SJSA1 (cell line): ENCODE measurements at regions not wholly inside any gene's neighbourhood (a gene's known extent, or its start where the extent isn't known, plus 50 kb on each side); places are given as distances from the start of the nearest gene placed in this dataset.

ENCODE experiments used
- DNase-seq, 2 experiments: peaks; one replicate each; pipeline ENCODE4 v3.0.0-alpha.2; 2015 to 2020; ENCODE audit warnings: low spot score in 2 of 2, low read depth in 1 of 2
- H3K27ac ChIP-seq: fragments of 250-450 bp; sonication (Bioruptor Pico); 2 replicates; pipeline ENCODE4 v1.5.1; 2020; ENCODE audit warnings: mild to moderate bottlenecking, moderate library complexity
- H3K27me3 ChIP-seq: fragments of 250-450 bp; sonication (Bioruptor Pico); replicated peaks from 2 replicates; pipeline ENCODE4 v1.5.1; 2020; ENCODE audit warnings: mild to moderate bottlenecking, moderate library complexity
- H3K36me3 ChIP-seq: fragments of 250-450 bp; sonication (Bioruptor Pico); 2 replicates; pipeline ENCODE4 v1.5.1; 2020; ENCODE audit warnings: mild to moderate bottlenecking
- H3K4me1 ChIP-seq: fragments of 250-450 bp; sonication (Bioruptor Pico); replicated peaks from 2 replicates; pipeline ENCODE4 v1.6.1; 2021; ENCODE audit warnings: mild to moderate bottlenecking
- H3K4me3 ChIP-seq: fragments of 250-450 bp; sonication (Bioruptor Pico); 2 replicates; pipeline ENCODE4 v1.5.1; 2020; ENCODE audit warnings: mild to moderate bottlenecking
- H3K9me3 ChIP-seq: fragments of 250-450 bp; sonication (Bioruptor Pico); replicated peaks from 2 replicates; pipeline ENCODE4 v1.5.1; 2020; ENCODE audit warnings: mild to moderate bottlenecking

DNA sequence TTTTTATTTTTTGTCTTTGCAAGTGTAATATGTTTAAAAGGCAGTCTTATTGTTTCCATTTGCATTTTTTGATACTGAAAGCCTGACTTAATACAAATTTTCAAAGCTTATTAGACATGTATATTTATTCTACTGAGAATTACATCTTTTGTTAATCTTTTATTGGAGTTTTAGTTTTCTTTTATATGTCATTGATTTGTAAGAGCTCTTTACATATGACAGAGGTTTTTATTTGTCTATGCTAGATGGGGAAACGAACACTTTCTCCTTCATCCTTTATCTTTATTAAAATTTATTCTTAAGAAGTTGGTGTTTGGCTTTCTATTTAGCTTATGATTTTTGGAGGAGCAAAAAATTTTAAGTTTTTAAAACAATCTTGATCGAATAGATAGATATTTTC lies 234.4 kb upstream of the SRRM4 start:
- peak in 1 of 2 experiments; percentile 36 for DNase-seq
- Histone ChIP-seq H3K4me1 (no peaks in the 10 kb centered on the region), H3K4me3 (no peak overlapping the region), H3K9me3 (peaks cover 11% of the 10 kb centered on the region; the same call in 1 of the 2 replicates), H3K36me3 (no peaks in the 10 kb centered on the region), H3K27ac (no peak overlapping the region), H3K27me3 (peaks cover 25% of the 10 kb centered on the region)

- H3K27ac ChIP-seq: no peak overlapping the region
- peak; percentile 59 to 65 for DNase-seq
- no peak overlapping the region for H3K4me3 ChIP-seq
- H3K27me3 ChIP-seq: peaks cover 30% of the 10 kb centered on the region
- peaks cover 7% of the 10 kb centered on the region; the same call in 1 of the 2 replicates for H3K9me3 ChIP-seq
- no peaks in the 10 kb centered on the region for H3K4me1 ChIP-seq
- no peaks in the 10 kb centered on the region for H3K36me3 ChIP-seq
Measured at GRCh38 chr12:118747771-118748170, 233.6 kb upstream of the SRRM4 start.

- no peaks in the 10 kb centered on the region for H3K36me3 ChIP-seq
- DNase-seq: peak; percentile 60 to 79
- H3K4me3 ChIP-seq: no peak overlapping the region
- no peak overlapping the region for H3K27ac ChIP-seq
- no peaks in the 10 kb centered on the region for H3K4me1 ChIP-seq
- H3K9me3 ChIP-seq: peaks cover 7% of the 10 kb centered on the region; the same call in 1 of the 2 replicates
- peaks cover 36% of the 10 kb centered on the region for H3K27me3 ChIP-seq
Measured at GRCh38 chr12:118748478-118749380, 232.6 kb upstream of the SRRM4 start.

GRCh38 chr12:118749646-118750045 lies 231.7 kb upstream of the SRRM4 start:
- Histone ChIP-seq H3K27ac (no peak overlapping the region), H3K4me1 (no peaks in the 10 kb centered on the region), H3K9me3 (peaks cover 12% of the 10 kb centered on the region), H3K4me3 (no peak overlapping the region), H3K27me3 (peaks cover 45% of the 10 kb centered on the region), H3K36me3 (no peaks in the 10 kb centered on the region)
- peak; percentile 65 to 82 for DNase-seq

GRCh38 chr12:118750666-118751065 lies 230.7 kb upstream of the SRRM4 start:
- no peak overlapping the region for H3K4me3 ChIP-seq
- peaks cover 46% of the 10 kb centered on the region for H3K27me3 ChIP-seq
- no peaks in the 10 kb centered on the region for H3K4me1 ChIP-seq
- peak in 1 of 2 experiments; percentile 83 for DNase-seq
- H3K9me3 ChIP-seq: peaks cover 12% of the 10 kb centered on the region
- H3K27ac ChIP-seq: no peak overlapping the region
- no peaks in the 10 kb centered on the region for H3K36me3 ChIP-seq

- peak in 1 of 2 experiments; percentile 63 for DNase-seq
- peaks cover 12% of the 10 kb centered on the region for H3K9me3 ChIP-seq
- H3K27ac ChIP-seq: no peak overlapping the region
- H3K27me3 ChIP-seq: peaks cover 46% of the 10 kb centered on the region
- no peak overlapping the region for H3K4me3 ChIP-seq
- H3K4me1 ChIP-seq: no peaks in the 10 kb centered on the region
- no peaks in the 10 kb centered on the region for H3K36me3 ChIP-seq
Measured at GRCh38 chr12:118751355-118751754, 230.0 kb upstream of the SRRM4 start.

DNA sequence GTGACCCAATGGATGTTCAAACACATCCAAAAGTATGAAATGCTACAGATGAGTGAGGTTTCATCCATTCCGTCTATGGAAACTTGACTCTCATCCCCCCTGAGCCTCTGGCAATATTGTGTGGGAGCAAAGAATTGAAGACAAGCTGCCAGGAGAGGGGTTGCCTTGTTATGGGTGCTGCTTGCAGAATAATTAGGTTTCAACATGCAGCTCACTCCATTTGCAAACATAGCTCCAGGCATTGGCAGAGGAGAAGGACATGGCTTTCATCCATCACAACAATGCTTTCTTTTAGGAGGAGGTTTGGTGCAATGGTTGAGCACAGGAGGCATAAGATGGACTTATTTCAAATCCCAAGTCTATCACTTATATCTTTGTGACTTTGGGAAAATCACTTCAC lies 220.7 kb upstream of the SRRM4 start:
- no peaks in the 10 kb centered on the region for H3K36me3 ChIP-seq
- no peaks in the 10 kb centered on the region for H3K9me3 ChIP-seq
- H3K27ac ChIP-seq: no peak overlapping the region
- no peak overlapping the region for H3K4me3 ChIP-seq
- H3K27me3 ChIP-seq: no peaks in the 10 kb centered on the region
- no peak for DNase-seq
- H3K4me1 ChIP-seq: no peaks in the 10 kb centered on the region

DNA sequence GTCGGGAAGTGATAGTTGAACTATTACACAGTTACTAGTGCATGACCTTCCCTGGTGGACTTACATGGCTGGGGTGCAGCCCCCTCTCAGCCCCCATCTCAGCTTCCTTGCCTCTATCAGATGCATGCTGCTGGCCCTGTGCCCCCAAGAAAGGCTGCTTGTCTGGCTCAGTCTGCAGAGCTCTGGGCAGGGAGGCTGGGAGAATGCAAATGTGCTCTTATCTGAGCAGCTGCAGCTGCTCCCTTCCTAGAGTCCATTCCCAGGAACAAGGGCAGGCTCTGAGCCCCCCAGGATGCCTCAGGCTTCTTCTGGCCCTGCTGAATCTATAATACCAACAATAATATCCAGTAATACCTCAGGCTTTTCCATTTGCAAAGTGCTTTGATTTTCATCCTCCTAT lies 218.1 kb upstream of the SRRM4 start:
- no peak for DNase-seq
- Histone ChIP-seq H3K36me3 (no peaks in the 10 kb centered on the region), H3K27me3 (no peaks in the 10 kb centered on the region), H3K9me3 (no peaks in the 10 kb centered on the region), H3K4me3 (no peak overlapping the region), H3K4me1 (no peaks in the 10 kb centered on the region), H3K27ac (no peak overlapping the region)

DNA sequence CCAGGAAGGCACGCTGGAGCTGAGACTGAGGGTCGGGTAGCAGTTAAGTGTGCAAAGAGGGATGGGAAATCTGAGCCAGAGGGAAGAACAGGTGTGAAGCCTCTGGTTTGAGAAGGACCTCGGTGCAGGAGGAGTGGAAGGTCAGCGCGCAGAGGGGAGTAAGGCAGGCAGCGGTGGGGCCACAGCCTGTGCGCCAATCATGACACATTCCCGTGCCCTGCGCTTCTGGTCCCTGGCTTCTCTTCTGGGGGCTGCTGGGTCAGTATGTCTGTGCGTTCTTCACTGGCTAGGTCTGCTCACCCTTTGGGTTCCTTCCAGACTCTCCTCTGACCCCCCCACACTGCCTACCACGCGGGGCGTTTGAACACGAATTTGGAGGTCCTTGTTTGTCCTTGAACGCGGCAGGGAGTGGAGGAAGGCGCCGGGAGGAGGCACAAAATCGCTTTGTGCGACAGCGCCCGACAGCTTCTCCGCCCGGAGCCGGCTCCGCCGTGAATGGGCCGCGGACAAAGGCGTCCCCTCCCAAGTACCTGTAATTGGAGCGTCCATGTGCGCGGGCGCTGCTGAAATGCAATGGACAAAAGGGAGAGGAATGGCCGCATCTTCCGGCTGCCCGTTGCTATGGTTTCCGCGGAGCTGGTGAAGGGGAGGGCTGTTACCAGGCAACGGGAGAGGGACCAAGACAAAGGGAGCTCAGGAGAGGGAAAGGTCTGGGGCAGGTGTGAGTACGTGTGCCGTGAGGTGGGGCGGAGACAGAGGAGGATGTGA lies 207.2 kb upstream of the SRRM4 start:
- Histone ChIP-seq H3K9me3 (no peaks in the 10 kb centered on the region), H3K4me1 (no peaks in the 10 kb centered on the region), H3K27me3 (no peaks in the 10 kb centered on the region), H3K4me3 (no peak overlapping the region), H3K36me3 (no peaks in the 10 kb centered on the region), H3K27ac (no peak overlapping the region)
- DNase-seq: no peak

DNA sequence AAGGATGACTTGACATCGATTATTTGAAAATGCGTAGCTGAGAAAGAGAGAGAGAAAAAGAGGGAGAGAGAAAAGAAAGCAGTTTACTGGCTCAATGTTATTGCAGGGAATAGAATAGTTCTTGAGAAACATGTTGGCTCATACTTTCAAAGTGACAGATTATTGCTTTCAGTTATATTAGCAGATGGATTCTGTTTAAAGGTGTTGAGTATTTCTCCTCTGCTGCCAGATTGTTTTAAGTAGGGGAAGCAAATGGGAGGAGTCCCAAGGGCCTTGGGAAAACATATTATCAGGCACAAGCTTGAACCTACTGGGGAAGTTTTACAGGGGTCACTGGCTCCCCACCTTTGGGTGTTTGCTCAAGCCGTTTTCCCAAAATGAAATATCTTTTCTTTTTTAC lies 203.8 kb upstream of the SRRM4 start:
- no peak for DNase-seq
- Histone ChIP-seq H3K27ac (no peak overlapping the region), H3K27me3 (no peaks in the 10 kb centered on the region), H3K36me3 (no peaks in the 10 kb centered on the region), H3K9me3 (no peaks in the 10 kb centered on the region), H3K4me3 (no peak overlapping the region), H3K4me1 (no peaks in the 10 kb centered on the region)

- H3K27me3 ChIP-seq: no peaks in the 10 kb centered on the region
- H3K36me3 ChIP-seq: no peaks in the 10 kb centered on the region
- DNase-seq: no peak
- no peaks in the 10 kb centered on the region for H3K9me3 ChIP-seq
- H3K27ac ChIP-seq: no peak overlapping the region
- H3K4me1 ChIP-seq: no peaks in the 10 kb centered on the region
- no peak overlapping the region for H3K4me3 ChIP-seq
Measured at GRCh38 chr12:118778077-118778476, 203.3 kb upstream of the SRRM4 start.

- Histone ChIP-seq H3K27ac (no peak overlapping the region), H3K36me3 (no peaks in the 10 kb centered on the region)
- DNase-seq: no peak
Measured at GRCh38 chr12:118780939-118781338, 200.4 kb upstream of the SRRM4 start.

GRCh38 chr12:118781692-118782091 lies 199.6 kb upstream of the SRRM4 start:
- DNase-seq: no peak
- H3K4me1 ChIP-seq: no peaks in the 10 kb centered on the region
- H3K36me3 ChIP-seq: no peaks in the 10 kb centered on the region
- H3K4me3 ChIP-seq: no peak overlapping the region
- no peak overlapping the region for H3K27ac ChIP-seq
- H3K9me3 ChIP-seq: no peaks in the 10 kb centered on the region
- no peaks in the 10 kb centered on the region for H3K27me3 ChIP-seq

More at GRCh38 chr12:118780939-118781338, 200.4 kb upstream of the SRRM4 start:
- no peaks in the 10 kb centered on the region for H3K9me3 ChIP-seq
- no peaks in the 10 kb centered on the region for H3K27me3 ChIP-seq
- H3K4me1 ChIP-seq: no peaks in the 10 kb centered on the region
- H3K4me3 ChIP-seq: no peak overlapping the region

DNA sequence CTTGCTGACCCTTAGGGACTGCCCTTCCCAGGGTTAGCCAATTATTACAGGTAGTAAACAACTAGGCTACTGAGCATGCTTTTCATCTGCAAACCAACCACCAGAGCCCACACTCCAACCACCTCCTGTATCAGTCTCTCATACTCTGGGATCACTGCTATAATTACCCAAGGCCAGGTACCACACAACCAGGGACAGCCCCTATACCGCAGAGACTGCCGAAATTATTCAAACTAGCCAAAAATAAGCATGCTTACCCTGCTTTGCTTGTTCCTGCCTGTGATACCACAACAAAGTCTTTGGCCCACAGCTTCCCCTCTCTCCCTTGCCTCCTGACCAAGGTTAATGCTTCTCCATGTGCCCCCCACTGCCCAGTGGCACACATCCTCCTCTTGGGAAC lies 197.6 kb upstream of the SRRM4 start:
- H3K27me3 ChIP-seq: no peaks in the 10 kb centered on the region
- H3K36me3 ChIP-seq: no peaks in the 10 kb centered on the region
- H3K9me3 ChIP-seq: no peaks in the 10 kb centered on the region
- H3K4me1 ChIP-seq: no peaks in the 10 kb centered on the region
- no peak for DNase-seq
- no peak overlapping the region for H3K4me3 ChIP-seq
- no peak overlapping the region for H3K27ac ChIP-seq
